ENCODE measurements at regions not wholly inside any gene's neighbourhood (a gene's known extent, or its start where the extent isn't known, plus 50 kb on each side); places are given as distances from the start of the nearest gene placed in this dataset.

DNA sequence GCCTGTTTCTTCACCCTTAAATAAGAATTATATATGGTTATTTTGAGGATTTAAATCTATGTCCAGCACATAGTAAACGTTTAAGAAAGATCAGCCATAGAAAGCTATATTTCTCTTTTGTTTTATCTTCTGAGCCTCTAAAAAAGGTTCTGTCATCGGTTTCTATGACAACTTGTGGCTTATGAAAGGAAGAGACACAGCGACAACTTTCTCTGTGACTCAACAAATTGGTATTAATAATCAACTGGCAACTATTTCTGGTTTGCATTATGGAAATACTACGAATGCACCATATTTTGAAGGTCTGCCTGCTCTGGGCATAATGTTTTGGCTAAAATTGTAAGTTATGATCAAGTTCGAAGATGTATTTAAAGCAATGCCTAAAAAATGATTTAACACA lies 751.0 kb downstream of the CD109 start:
- TF ChIP-seq EZH2 (IDR thresholded peaks at IDR 0.05; ENCODE audit: borderline replicate concordance, low read depth, low read length): no peak
- TF ChIP-seq, protein P1, sequence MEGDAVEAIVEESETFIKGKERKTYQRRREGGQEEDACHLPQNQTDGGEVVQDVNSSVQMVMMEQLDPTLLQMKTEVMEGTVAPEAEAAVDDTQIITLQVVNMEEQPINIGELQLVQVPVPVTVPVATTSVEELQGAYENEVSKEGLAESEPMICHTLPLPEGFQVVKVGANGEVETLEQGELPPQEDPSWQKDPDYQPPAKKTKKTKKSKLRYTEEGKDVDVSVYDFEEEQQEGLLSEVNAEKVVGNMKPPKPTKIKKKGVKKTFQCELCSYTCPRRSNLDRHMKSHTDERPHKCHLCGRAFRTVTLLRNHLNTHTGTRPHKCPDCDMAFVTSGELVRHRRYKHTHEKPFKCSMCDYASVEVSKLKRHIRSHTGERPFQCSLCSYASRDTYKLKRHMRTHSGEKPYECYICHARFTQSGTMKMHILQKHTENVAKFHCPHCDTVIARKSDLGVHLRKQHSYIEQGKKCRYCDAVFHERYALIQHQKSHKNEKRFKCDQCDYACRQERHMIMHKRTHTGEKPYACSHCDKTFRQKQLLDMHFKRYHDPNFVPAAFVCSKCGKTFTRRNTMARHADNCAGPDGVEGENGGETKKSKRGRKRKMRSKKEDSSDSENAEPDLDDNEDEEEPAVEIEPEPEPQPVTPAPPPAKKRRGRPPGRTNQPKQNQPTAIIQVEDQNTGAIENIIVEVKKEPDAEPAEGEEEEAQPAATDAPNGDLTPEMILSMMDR (IDR thresholded peaks at IDR 0.05 in 2 of 3, conservative IDR thresholded peaks at IDR 0.05 in 1 of 3; ENCODE audit: insufficient read depth in 2 of 3, low read depth in 1 of 3, low read length in 3 of 3): no peak

All from K562 (cell line).